ENCODE measurements at regions not wholly inside any gene's neighbourhood (a gene's known extent, or its start where the extent isn't known, plus 50 kb on each side); places are given as distances from the start of the nearest gene placed in this dataset.

- no peak overlapping the region for H3K4me3 ChIP-seq (replicated peaks; ENCODE audit: low read depth, low read length)
- no peak for DNase-seq (ENCODE audit: extremely low read depth, low read depth)
- no peak for TF ChIP-seq CTCF (IDR thresholded peaks at IDR 0.05; ENCODE audit: low read depth, low read length, missing control alignments)
These were observed 93.6 kb upstream of the CHODL start for GRCh38 chr21:18151046-18151445.

- DNase-seq (ENCODE audit: extremely low read depth, low read depth), result no peak
- no peak overlapping the region for H3K4me3 ChIP-seq (replicated peaks; ENCODE audit: low read depth, low read length)
- TF ChIP-seq CTCF (IDR thresholded peaks at IDR 0.05; ENCODE audit: low read depth, low read length, missing control alignments), result no peak
These were observed 96.2 kb upstream of the CHODL start for GRCh38 chr21:18148401-18148800.

GRCh38 chr21:18147678-18148077 lies 97.0 kb upstream of the CHODL start:
- H3K4me3 ChIP-seq (replicated peaks; ENCODE audit: low read depth, low read length), result no peak overlapping the region
- TF ChIP-seq CTCF (IDR thresholded peaks at IDR 0.05; ENCODE audit: low read depth, low read length, missing control alignments), result no peak
- DNase-seq (ENCODE audit: extremely low read depth, low read depth), result no peak

- DNase-seq (ENCODE audit: extremely low read depth, low read depth), result no peak
- no peak overlapping the region for H3K4me3 ChIP-seq (replicated peaks; ENCODE audit: low read depth, low read length)
- TF ChIP-seq CTCF (IDR thresholded peaks at IDR 0.05; ENCODE audit: low read depth, low read length, missing control alignments), result no peak
These were observed 97.8 kb upstream of the CHODL start for GRCh38 chr21:18146820-18147219.

- DNase-seq (ENCODE audit: extremely low read depth, low read depth), result no peak
- H3K4me3 ChIP-seq (replicated peaks; ENCODE audit: low read depth, low read length), result no peak overlapping the region
- no peak for TF ChIP-seq CTCF (IDR thresholded peaks at IDR 0.05; ENCODE audit: low read depth, low read length, missing control alignments)
These were observed 100.3 kb upstream of the CHODL start for GRCh38 chr21:18144339-18144738.

GRCh38 chr21:18142655-18143054 lies 102.0 kb upstream of the CHODL start:
- no peak for TF ChIP-seq CTCF (IDR thresholded peaks at IDR 0.05; ENCODE audit: low read depth, low read length, missing control alignments)
- no peak overlapping the region for H3K4me3 ChIP-seq (replicated peaks; ENCODE audit: low read depth, low read length)
- DNase-seq (ENCODE audit: extremely low read depth, low read depth), result no peak

DNA sequence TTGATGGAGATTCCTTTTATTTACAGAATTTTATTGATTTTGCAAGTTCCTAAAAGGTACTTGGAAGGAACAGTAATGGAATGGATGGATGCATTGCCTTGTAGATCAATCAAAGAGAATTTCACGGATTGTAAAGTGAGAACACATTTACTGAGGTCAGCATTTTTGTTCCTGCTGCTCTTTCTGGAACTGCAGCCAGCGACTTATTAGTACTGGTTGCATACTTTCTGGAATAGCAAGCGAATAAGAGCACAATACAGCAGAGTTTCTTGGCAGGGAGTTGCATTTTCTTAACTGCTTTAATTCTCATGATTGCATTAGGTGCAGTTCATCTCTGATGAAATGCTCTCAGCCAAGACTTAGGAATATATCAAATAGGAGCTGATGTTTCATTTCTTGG lies 106.1 kb upstream of the CHODL start:
- no peak for DNase-seq (ENCODE audit: extremely low read depth, low read depth)
- no peak overlapping the region for H3K4me3 ChIP-seq (replicated peaks; ENCODE audit: low read depth, low read length)
- TF ChIP-seq CTCF (IDR thresholded peaks at IDR 0.05; ENCODE audit: low read depth, low read length, missing control alignments), result no peak

Data from HFF-Myc (cell line).